Duodenal mucosa (tissue), 2 donors: ENCODE measurements at regions not wholly inside any gene's neighbourhood (a gene's known extent, or its start where the extent isn't known, plus 50 kb on each side); places are given as distances from the start of the nearest gene placed in this dataset.

ENCODE experiments used
- H3K27ac ChIP-seq: one replicate; pipeline ENCODE4 v1.7.0; 2013; ENCODE audit warnings: low read depth, low read length
- H3K27me3 ChIP-seq, 2 donors: one replicate each; pipeline ENCODE4 v1.7.0; 2013; ENCODE audit warnings: low read length in 2 of 2, control low read depth in 1 of 2; ENCODE audit not compliant: insufficient read depth in 2 of 2, control insufficient read depth in 1 of 2
- H3K36me3 ChIP-seq, 2 donors: one replicate each; pipeline ENCODE4 v1.7.0; 2013; ENCODE audit warnings: low read length in 2 of 2, control low read depth in 1 of 2; ENCODE audit not compliant: insufficient read depth in 2 of 2, control insufficient read depth in 1 of 2
- H3K4me1 ChIP-seq, 2 donors: one replicate each; pipeline ENCODE4 v1.7.0; 2013; ENCODE audit warnings: low read length in 2 of 2, control low read depth in 1 of 2; ENCODE audit not compliant: insufficient read depth in 2 of 2, control insufficient read depth in 1 of 2
- H3K4me3 ChIP-seq, 2 donors: one replicate each; pipeline ENCODE4 v1.7.0; 2013; ENCODE audit warnings: low read length in 2 of 2, low read depth in 1 of 2
- H3K9ac ChIP-seq, 2 donors: one replicate each; pipeline ENCODE4 v1.7.0; 2013; ENCODE audit warnings: low read length in 2 of 2, low read depth in 1 of 2
- H3K9me3 ChIP-seq, 2 donors: one replicate each; pipeline ENCODE4 v1.7.0; 2013; ENCODE audit warnings: low read length in 2 of 2, control low read depth in 1 of 2; ENCODE audit not compliant: control insufficient read depth in 1 of 2

GRCh38 chr3:67819447-67819846, 165.0 kb upstream of the SUCLG2 start:
- no peaks in the 10 kb centered on the region for H3K4me1 ChIP-seq

GRCh38 chr3:67809370-67809935, 155.0 kb upstream of the SUCLG2 start:
- Histone ChIP-seq H3K4me3 (no peak overlapping the region), H3K27me3 (no peaks in the 10 kb centered on the region), H3K4me1 (no peaks in the 10 kb centered on the region), H3K9ac (no peak overlapping the region), H3K27ac (no peak overlapping the region), H3K9me3 (no peaks in the 10 kb centered on the region), H3K36me3 (no peaks in the 10 kb centered on the region)

More at GRCh38 chr3:67819447-67819846, 165.0 kb upstream of the SUCLG2 start:
- Histone ChIP-seq H3K36me3 (no peaks in the 10 kb centered on the region), H3K9me3 (no peaks in the 10 kb centered on the region), H3K27me3 (no peaks in the 10 kb centered on the region), H3K27ac (no peak overlapping the region), H3K9ac (no peak overlapping the region), H3K4me3 (no peak overlapping the region)

- H3K9ac ChIP-seq: no peak overlapping the region
Observed at GRCh38 chr3:67808906-67809305, 154.5 kb upstream of the SUCLG2 start.

GRCh38 chr3:67804578-67804977, 150.2 kb upstream of the SUCLG2 start:
- Histone ChIP-seq H3K27ac (no peak overlapping the region), H3K27me3 (no peaks in the 10 kb centered on the region), H3K9me3 (no peaks in the 10 kb centered on the region), H3K4me1 (no peaks in the 10 kb centered on the region), H3K9ac (no peak overlapping the region), H3K36me3 (no peaks in the 10 kb centered on the region), H3K4me3 (no peak overlapping the region)

More at GRCh38 chr3:67808906-67809305, 154.5 kb upstream of the SUCLG2 start:
- Histone ChIP-seq H3K27ac (no peak overlapping the region), H3K27me3 (no peaks in the 10 kb centered on the region), H3K36me3 (no peaks in the 10 kb centered on the region), H3K4me3 (no peak overlapping the region), H3K9me3 (no peaks in the 10 kb centered on the region), H3K4me1 (no peaks in the 10 kb centered on the region)

GRCh38 chr3:67804089-67804488, 149.7 kb upstream of the SUCLG2 start:
- Histone ChIP-seq H3K27me3 (no peaks in the 10 kb centered on the region), H3K9ac (no peak overlapping the region), H3K9me3 (no peaks in the 10 kb centered on the region), H3K4me1 (no peaks in the 10 kb centered on the region), H3K36me3 (no peaks in the 10 kb centered on the region), H3K4me3 (no peak overlapping the region), H3K27ac (no peak overlapping the region)

GRCh38 chr3:67798412-67798811, 144.0 kb upstream of the SUCLG2 start:
- Histone ChIP-seq H3K4me3 (no peak overlapping the region), H3K9me3 (no peaks in the 10 kb centered on the region), H3K27ac (no peak overlapping the region), H3K27me3 (no peaks in the 10 kb centered on the region), H3K9ac (no peak overlapping the region), H3K36me3 (no peaks in the 10 kb centered on the region), H3K4me1 (no peaks in the 10 kb centered on the region)

- no peaks in the 10 kb centered on the region for H3K36me3 ChIP-seq
- no peak overlapping the region for H3K4me3 ChIP-seq
- no peak overlapping the region for H3K27ac ChIP-seq
- no peaks in the 10 kb centered on the region for H3K4me1 ChIP-seq
- H3K9me3 ChIP-seq: no peaks in the 10 kb centered on the region
- H3K9ac ChIP-seq: no peak overlapping the region
- H3K27me3 ChIP-seq: no peaks in the 10 kb centered on the region
Observed at GRCh38 chr3:67791620-67792019, 137.2 kb upstream of the SUCLG2 start.

- no peaks in the 10 kb centered on the region for H3K36me3 ChIP-seq
- H3K9ac ChIP-seq: no peak overlapping the region
- H3K9me3 ChIP-seq: no peaks in the 10 kb centered on the region
- H3K27me3 ChIP-seq: no peaks in the 10 kb centered on the region
- H3K4me3 ChIP-seq: no peak overlapping the region
- no peak overlapping the region for H3K27ac ChIP-seq
- no peaks in the 10 kb centered on the region for H3K4me1 ChIP-seq
Observed at GRCh38 chr3:67790043-67790442, 135.6 kb upstream of the SUCLG2 start.

GRCh38 chr3:67788396-67788795, 134.0 kb upstream of the SUCLG2 start:
- Histone ChIP-seq H3K36me3 (no peaks in the 10 kb centered on the region), H3K9ac (no peak overlapping the region), H3K27me3 (no peaks in the 10 kb centered on the region), H3K9me3 (no peaks in the 10 kb centered on the region), H3K27ac (no peak overlapping the region), H3K4me3 (no peak overlapping the region), H3K4me1 (no peaks in the 10 kb centered on the region)

- no peaks in the 10 kb centered on the region for H3K9me3 ChIP-seq
- H3K27me3 ChIP-seq: no peaks in the 10 kb centered on the region
- no peak overlapping the region for H3K27ac ChIP-seq
- no peak overlapping the region for H3K9ac ChIP-seq
- no peaks in the 10 kb centered on the region for H3K36me3 ChIP-seq
- H3K4me3 ChIP-seq: no peak overlapping the region
- H3K4me1 ChIP-seq: no peaks in the 10 kb centered on the region
Observed at GRCh38 chr3:67783281-67784250, 129.2 kb upstream of the SUCLG2 start.
